Activated CD8-positive, alpha-beta T cell treated with anti-CD3 and anti-CD28 coated beads for 36 hours (primary cell): ENCODE measurements at regions not wholly inside any gene's neighbourhood (a gene's known extent, or its start where the extent isn't known, plus 50 kb on each side); places are given as distances from the start of the nearest gene placed in this dataset.

Source experiments
- ATAC-seq: fragments of 200-7000 bp; cut with Tn5 transposase; one replicate; pipeline ENCODE4 v1.10.0; 2021; ENCODE audit warnings: mild to moderate bottlenecking, moderate library complexity
- CTCF ChIA-PET: fragments of 350-600 bp; sonication (Branson Sonifier 250); formaldehyde crosslinking; loops from one replicate; lab custom pipeline; 2021; ENCODE audit warnings: antibody characterized with exemption; lab: Charles Lee
- POLR2A ChIA-PET: fragments of 350-600 bp; sonication (Branson Sonifier 250); formaldehyde crosslinking; loops from one replicate; lab custom pipeline; 2021; ENCODE audit warnings: antibody characterized with exemption; lab: Charles Lee
- DNase-seq: peaks from one replicate; pipeline ENCODE4 v3.0.0-alpha.2; 2020
- H3K27ac Mint-ChIP-seq: one replicate; pipeline ENCODE4 v1.8.0; 2021; ENCODE audit warnings: mild to moderate bottlenecking, mixed read lengths
- H3K27me3 Mint-ChIP-seq: one replicate; pipeline ENCODE4 v1.8.0; 2021; ENCODE audit warnings: mixed read lengths
- H3K36me3 Mint-ChIP-seq: one replicate; pipeline ENCODE4 v1.8.0; 2021; ENCODE audit warnings: low read depth, mixed read lengths
- H3K4me1 Mint-ChIP-seq: one replicate; pipeline ENCODE4 v1.8.0; 2021; ENCODE audit warnings: low read depth, mixed read lengths
- H3K4me3 Mint-ChIP-seq: one replicate; pipeline ENCODE4 v1.8.0; 2021; ENCODE audit warnings: mild to moderate bottlenecking, moderate library complexity, mixed read lengths
- H3K9me3 Mint-ChIP-seq: one replicate; pipeline ENCODE4 v1.8.0; 2021; ENCODE audit warnings: mixed read lengths
- CTCF ChIP-seq: fragments of 200-600 bp; IDR thresholded peaks from one replicate; pipeline ENCODE4 v1.8.0; 2022; ENCODE audit warnings: antibody characterized with exemption, mild to moderate bottlenecking
- intact Hi-C: fragments of 100-400 bp; cut with micrococcal nuclease; formaldehyde crosslinking; loops from one replicate; pipeline ENCODE4 v1.10.0; 2022

GRCh38 chr1:214209260-214209808 lies 71.6 kb upstream of the SMYD2 start:
- POLR2A ChIA-PET, result no interaction called here
- no peak for TF ChIP-seq CTCF
- Mint-ChIP-seq H3K36me3 (no peaks in the 10 kb centered on the region), H3K27me3 (peaks cover 2% of the 10 kb centered on the region), H3K27ac (no peak overlapping the region), H3K9me3 (no peaks in the 10 kb centered on the region), H3K4me3 (no peak overlapping the region), H3K4me1 (peaks cover 2% of the 10 kb centered on the region)
- intact Hi-C loops, result no loop called here
- CTCF ChIA-PET, result interaction anchor here (1.0 to 3.3 kb wide), 3 partner anchors 52 to 123 kb away, joined by 5 to 14 read pairs (median 10); no protein-coding TSS in a partner anchor
- no peak for ATAC-seq
- no peak for DNase-seq

GRCh38 chr1:214213136-214213535 lies 67.8 kb upstream of the SMYD2 start:
- no peak overlapping the region for H3K4me3 Mint-ChIP-seq
- peaks cover 10% of the 10 kb centered on the region for H3K27me3 Mint-ChIP-seq
- DNase-seq (no peak), ATAC-seq (no peak)
- ChIA-PET CTCF (interaction anchor here (1.2 to 4.5 kb wide), 4 partner anchors 45 to 372 kb away, joined by 3 to 73 read pairs (median 22); no protein-coding TSS in a partner anchor), POLR2A (no interaction called here)
- H3K27ac Mint-ChIP-seq, result no peak overlapping the region
- no peaks in the 10 kb centered on the region for H3K36me3 Mint-ChIP-seq
- H3K9me3 Mint-ChIP-seq, result no peaks in the 10 kb centered on the region
- TF ChIP-seq CTCF, result no peak
- intact Hi-C loops, result loop anchor here (5.0 kb wide), 1 partner anchor 114 kb away; no protein-coding TSS in a partner anchor
- H3K4me1 Mint-ChIP-seq, result peaks cover 2% of the 10 kb centered on the region

- Mint-ChIP-seq H3K36me3 (no peaks in the 10 kb centered on the region), H3K27ac (no peak overlapping the region), H3K4me1 (peaks cover 2% of the 10 kb centered on the region), H3K27me3 (peaks cover 12% of the 10 kb centered on the region), H3K9me3 (no peaks in the 10 kb centered on the region), H3K4me3 (no peak overlapping the region)
- intact Hi-C loops, result loop anchor here (5.0 kb wide), 1 partner anchor 112 kb away; no protein-coding TSS in a partner anchor
- DNase-seq (no peak), ATAC-seq (no peak)
- TF ChIP-seq CTCF, result no peak
- ChIA-PET POLR2A (no interaction called here), CTCF (interaction anchor here (0.7 to 4.5 kb wide), 17 partner anchors 11 to 423 kb away, joined by 3 to 73 read pairs (median 4); no protein-coding TSS in a partner anchor)
Measured at GRCh38 chr1:214214851-214215250, 66.1 kb upstream of the SMYD2 start.

- ATAC-seq, result no peak
- no peak for TF ChIP-seq CTCF
- Mint-ChIP-seq H3K4me3 (no peak overlapping the region), H3K36me3 (no peaks in the 10 kb centered on the region), H3K27me3 (peaks cover 12% of the 10 kb centered on the region), H3K9me3 (no peaks in the 10 kb centered on the region), H3K4me1 (peaks cover 2% of the 10 kb centered on the region), H3K27ac (no peak overlapping the region)
- ChIA-PET CTCF (interaction anchor here (1.6 kb wide), 1 partner anchor 120 kb away, joined by 3 read pairs; no protein-coding TSS in a partner anchor), POLR2A (no interaction called here)
- intact Hi-C loops, result no loop called here
- DNase-seq, result no peak
Measured at GRCh38 chr1:214215583-214215982, 65.4 kb upstream of the SMYD2 start.

GRCh38 chr1:214216021-214216420 lies 64.9 kb upstream of the SMYD2 start:
- no peak for DNase-seq
- Mint-ChIP-seq H3K27ac (no peak overlapping the region), H3K4me3 (no peak overlapping the region), H3K4me1 (peaks cover 2% of the 10 kb centered on the region), H3K9me3 (no peaks in the 10 kb centered on the region), H3K36me3 (no peaks in the 10 kb centered on the region), H3K27me3 (peaks cover 12% of the 10 kb centered on the region)
- ChIA-PET CTCF (no interaction called here), POLR2A (no interaction called here)
- intact Hi-C loops, result no loop called here
- no peak for ATAC-seq
- no peak for TF ChIP-seq CTCF
